ENCODE measurements at regions not wholly inside any gene's neighbourhood (a gene's known extent, or its start where the extent isn't known, plus 50 kb on each side); places are given as distances from the start of the nearest gene placed in this dataset.
"Not testable (repeated sequence)": the region's sequence is repeated elsewhere in the genome, so short reads cannot be mapped to it uniquely, and the experiment has no call there.

DNA sequence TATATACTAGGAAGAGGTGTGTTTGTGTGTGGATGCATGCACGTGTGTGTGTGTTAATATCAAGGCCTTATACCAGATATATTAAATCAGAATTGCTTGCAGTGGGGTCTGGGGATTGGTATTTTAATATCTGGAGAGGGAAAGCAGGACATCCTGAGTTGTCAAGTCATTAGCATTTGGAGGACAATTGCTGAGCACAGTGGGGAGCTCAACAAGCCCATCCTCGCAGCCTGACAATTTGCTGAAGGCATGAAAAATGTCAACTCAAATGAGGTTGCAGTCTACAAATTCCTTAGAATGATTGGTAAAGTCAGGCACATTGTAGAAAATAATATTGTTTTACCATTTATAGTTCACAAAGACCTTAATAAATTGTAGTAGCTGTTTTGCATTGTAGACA, 627.4 kb downstream of the LRRC70 start:
- Histone ChIP-seq H3K36me3 (replicated peaks in 1 of 2) (no peaks in the 10 kb centered on the region), H3K4me3 (no peak overlapping the region), H3K4me1 (replicated peaks in 1 of 2) (no peaks in the 10 kb centered on the region), H3K27ac (no peak overlapping the region), H3K27me3 (no peaks in the 10 kb centered on the region), H3K9me3 (replicated peaks in 1 of 3) (no peaks in the 10 kb centered on the region)
- TF ChIP-seq, protein P1, sequence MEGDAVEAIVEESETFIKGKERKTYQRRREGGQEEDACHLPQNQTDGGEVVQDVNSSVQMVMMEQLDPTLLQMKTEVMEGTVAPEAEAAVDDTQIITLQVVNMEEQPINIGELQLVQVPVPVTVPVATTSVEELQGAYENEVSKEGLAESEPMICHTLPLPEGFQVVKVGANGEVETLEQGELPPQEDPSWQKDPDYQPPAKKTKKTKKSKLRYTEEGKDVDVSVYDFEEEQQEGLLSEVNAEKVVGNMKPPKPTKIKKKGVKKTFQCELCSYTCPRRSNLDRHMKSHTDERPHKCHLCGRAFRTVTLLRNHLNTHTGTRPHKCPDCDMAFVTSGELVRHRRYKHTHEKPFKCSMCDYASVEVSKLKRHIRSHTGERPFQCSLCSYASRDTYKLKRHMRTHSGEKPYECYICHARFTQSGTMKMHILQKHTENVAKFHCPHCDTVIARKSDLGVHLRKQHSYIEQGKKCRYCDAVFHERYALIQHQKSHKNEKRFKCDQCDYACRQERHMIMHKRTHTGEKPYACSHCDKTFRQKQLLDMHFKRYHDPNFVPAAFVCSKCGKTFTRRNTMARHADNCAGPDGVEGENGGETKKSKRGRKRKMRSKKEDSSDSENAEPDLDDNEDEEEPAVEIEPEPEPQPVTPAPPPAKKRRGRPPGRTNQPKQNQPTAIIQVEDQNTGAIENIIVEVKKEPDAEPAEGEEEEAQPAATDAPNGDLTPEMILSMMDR (IDR thresholded peaks at IDR 0.05), result no peak
- TF ChIP-seq POLR2A (IDR thresholded peaks at IDR 0.05), result no peak
- 54 to 65% (median 62%) methylated on average over 2 of the region's 2 CpGs for WGBS, 4 donors
- no peak for DNase-seq
- intact Hi-C loops (cut with DNase I), result no loop called here

DNA sequence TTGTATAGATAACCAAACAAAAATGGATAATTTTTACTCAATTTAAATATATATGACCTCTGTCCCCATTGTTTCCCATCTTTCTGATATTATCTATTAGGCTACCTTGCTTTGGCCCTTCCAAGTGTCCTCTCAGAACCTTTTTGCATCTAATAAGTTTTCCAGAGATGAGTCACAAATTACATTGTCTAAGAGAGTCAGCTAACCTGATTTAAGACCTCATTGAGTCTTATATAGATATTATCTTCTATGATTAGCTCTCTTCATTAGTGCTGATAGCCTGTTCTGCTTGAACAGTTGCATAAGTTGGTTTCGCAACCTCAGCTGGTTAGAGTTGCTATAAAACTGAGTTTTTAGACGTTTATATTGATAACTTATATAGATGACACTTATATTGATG, 623.1 kb downstream of the LRRC70 start:
- no peak for TF ChIP-seq POLR2A (IDR thresholded peaks at IDR 0.05)
- TF ChIP-seq, protein P1 (IDR thresholded peaks at IDR 0.05), result no peak
- no peaks in the 10 kb centered on the region for H3K4me1 ChIP-seq (replicated peaks in 1 of 2)
- 52 to 68% (median 59%) methylated on average over 2 of the region's 2 CpGs for WGBS, 4 donors
- H3K27me3 ChIP-seq, result no peaks in the 10 kb centered on the region
- H3K27ac ChIP-seq, result no peak overlapping the region
- no peaks in the 10 kb centered on the region for H3K36me3 ChIP-seq (replicated peaks in 1 of 2)
- H3K4me3 ChIP-seq, result no peak overlapping the region
- H3K9me3 ChIP-seq (replicated peaks in 1 of 3), result no peaks in the 10 kb centered on the region
- intact Hi-C loops (cut with DNase I), result no loop called here
- DNase-seq, result no peak

DNA sequence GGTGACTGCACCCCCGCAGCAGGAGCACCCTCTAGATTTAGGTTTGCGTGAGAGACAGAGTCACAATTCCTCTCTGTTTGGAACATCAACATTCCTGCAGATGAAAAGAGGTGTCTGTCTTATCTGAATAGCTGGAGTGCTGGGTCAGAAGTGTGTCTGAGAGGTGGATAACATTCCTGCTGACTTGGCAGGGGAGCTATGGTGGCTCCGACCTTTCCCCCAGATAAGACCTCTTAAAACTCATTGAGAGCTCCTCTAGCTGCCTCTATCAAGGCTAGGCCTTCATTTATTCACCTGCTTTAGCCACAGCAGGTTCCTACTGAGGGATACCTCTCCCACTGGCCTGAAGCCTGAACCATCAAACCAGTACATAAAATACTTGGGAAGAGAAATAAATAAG, 615.5 kb downstream of the LRRC70 start:
- Histone ChIP-seq H3K4me1 (replicated peaks in 1 of 2) (no peaks in the 10 kb centered on the region), H3K27ac (no peak overlapping the region), H3K36me3 (replicated peaks in 1 of 2) (no peaks in the 10 kb centered on the region), H3K9me3 (replicated peaks in 1 of 3) (no peaks in the 10 kb centered on the region), H3K4me3 (no peak overlapping the region), H3K27me3 (no peaks in the 10 kb centered on the region)
- DNase-seq, result no peak
- intact Hi-C loops (cut with DNase I), result no loop called here
- TF ChIP-seq, protein P1 (IDR thresholded peaks at IDR 0.05), result no peak
- TF ChIP-seq POLR2A (IDR thresholded peaks at IDR 0.05), result no peak
- WGBS, 4 donors, result 80 to 89% (median 84%) methylated on average over 3 of the region's 3 CpGs

DNA sequence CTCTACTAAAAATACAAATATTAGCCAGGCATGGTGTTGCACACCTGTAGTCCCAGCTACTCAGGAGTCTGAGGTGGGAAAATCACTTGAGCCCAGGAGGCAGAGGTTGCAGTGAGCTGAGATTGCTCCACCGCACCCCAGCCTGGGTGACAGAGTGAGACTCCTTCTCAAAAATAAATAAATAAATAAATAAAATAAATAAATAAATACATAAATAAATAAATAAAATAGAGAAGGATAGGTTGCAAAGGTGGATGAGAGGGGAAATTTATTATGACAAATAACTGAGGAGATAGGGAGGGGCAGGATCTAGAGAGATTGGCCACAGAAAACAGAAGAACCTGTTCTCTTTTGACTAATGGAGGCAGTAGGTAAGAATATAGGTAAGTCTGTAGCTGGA, 601.6 kb downstream of the LRRC70 start:
- H3K4me1 ChIP-seq (replicated peaks in 1 of 2); H3K9me3 ChIP-seq (replicated peaks in 1 of 3); H3K27ac ChIP-seq; H3K36me3 ChIP-seq (replicated peaks in 1 of 2); DNase-seq; H3K27me3 ChIP-seq; H3K4me3 ChIP-seq; intact Hi-C loops (cut with DNase I): not testable (repeated sequence)
- 91 to 96% (median 94%) methylated on average over 1 of the region's 1 CpG for WGBS, 4 donors

DNA sequence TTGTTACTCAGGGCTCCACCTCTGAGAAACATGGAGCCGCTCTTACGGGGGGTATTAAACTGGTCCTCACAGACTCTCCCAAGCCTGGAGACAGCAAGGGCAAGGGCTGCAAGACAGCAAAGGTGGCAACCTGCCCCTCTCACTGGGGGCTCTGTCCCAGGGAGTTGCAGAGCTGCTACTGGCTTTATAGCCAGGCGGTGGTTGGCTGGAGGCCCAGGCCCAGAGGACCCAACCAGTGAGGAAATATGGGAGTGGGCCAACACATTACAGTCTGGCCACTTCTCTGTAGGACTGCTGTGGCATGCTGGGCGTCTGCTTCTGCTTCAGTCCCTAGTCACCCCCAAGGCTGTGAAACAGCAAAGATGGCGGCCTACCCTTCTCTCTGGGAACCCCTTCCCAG, 597.2 kb downstream of the LRRC70 start:
- TF ChIP-seq, protein P1 (IDR thresholded peaks at IDR 0.05), result no peak
- TF ChIP-seq POLR2A (IDR thresholded peaks at IDR 0.05), result no peak
- no peak for DNase-seq
- Histone ChIP-seq H3K4me1 (replicated peaks in 1 of 2) (no peaks in the 10 kb centered on the region), H3K27ac (no peak overlapping the region), H3K4me3 (no peak overlapping the region), H3K9me3 (replicated peaks in 1 of 3) (no peaks in the 10 kb centered on the region), H3K27me3 (no peaks in the 10 kb centered on the region), H3K36me3 (replicated peaks in 1 of 2) (no peaks in the 10 kb centered on the region)
- 86 to 93% (median 89%) methylated on average over 3 to 5 of the region's 5 CpGs for WGBS, 4 donors
- intact Hi-C loops (cut with DNase I), result no loop called here
